GM20000 (cell line): ENCODE measurements at regions not wholly inside any gene's neighbourhood (a gene's known extent, or its start where the extent isn't known, plus 50 kb on each side); places are given as distances from the start of the nearest gene placed in this dataset.

Experiments used
- DNase-seq: peaks from one replicate; pipeline ENCODE4 v3.0.0; 2012; ENCODE audit warnings: low spot score
- TF ChIP-seq, protein P1 (sequence below): IDR thresholded peaks from 2 replicates; pipeline ENCODE4 v1.5.1; 2012; ENCODE audit warnings: mild to moderate bottlenecking, control low read depth; ENCODE audit errors: extremely low read depth, missing control alignments

DNA sequence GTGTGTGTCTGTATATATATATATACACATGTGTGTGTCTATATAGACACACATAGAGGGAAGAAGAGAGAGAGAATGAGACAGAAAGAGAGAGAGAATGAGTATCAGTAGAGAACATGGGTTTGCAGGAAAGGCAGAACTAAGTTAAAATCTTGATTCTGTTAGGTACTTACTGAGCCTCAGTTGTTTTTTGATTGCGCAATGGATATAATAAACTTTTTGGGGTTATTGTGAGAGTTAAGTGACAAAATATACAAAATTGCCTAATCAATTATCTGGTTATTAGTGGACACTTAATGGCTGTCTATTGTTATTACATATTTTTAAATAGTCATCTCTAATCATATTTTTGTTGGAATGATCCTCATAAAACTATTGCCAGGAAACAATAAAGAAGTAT lies 169.0 kb downstream of the ETNK1 start:
- no peak for DNase-seq
- TF ChIP-seq, protein P1, sequence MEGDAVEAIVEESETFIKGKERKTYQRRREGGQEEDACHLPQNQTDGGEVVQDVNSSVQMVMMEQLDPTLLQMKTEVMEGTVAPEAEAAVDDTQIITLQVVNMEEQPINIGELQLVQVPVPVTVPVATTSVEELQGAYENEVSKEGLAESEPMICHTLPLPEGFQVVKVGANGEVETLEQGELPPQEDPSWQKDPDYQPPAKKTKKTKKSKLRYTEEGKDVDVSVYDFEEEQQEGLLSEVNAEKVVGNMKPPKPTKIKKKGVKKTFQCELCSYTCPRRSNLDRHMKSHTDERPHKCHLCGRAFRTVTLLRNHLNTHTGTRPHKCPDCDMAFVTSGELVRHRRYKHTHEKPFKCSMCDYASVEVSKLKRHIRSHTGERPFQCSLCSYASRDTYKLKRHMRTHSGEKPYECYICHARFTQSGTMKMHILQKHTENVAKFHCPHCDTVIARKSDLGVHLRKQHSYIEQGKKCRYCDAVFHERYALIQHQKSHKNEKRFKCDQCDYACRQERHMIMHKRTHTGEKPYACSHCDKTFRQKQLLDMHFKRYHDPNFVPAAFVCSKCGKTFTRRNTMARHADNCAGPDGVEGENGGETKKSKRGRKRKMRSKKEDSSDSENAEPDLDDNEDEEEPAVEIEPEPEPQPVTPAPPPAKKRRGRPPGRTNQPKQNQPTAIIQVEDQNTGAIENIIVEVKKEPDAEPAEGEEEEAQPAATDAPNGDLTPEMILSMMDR, result no peak

DNA sequence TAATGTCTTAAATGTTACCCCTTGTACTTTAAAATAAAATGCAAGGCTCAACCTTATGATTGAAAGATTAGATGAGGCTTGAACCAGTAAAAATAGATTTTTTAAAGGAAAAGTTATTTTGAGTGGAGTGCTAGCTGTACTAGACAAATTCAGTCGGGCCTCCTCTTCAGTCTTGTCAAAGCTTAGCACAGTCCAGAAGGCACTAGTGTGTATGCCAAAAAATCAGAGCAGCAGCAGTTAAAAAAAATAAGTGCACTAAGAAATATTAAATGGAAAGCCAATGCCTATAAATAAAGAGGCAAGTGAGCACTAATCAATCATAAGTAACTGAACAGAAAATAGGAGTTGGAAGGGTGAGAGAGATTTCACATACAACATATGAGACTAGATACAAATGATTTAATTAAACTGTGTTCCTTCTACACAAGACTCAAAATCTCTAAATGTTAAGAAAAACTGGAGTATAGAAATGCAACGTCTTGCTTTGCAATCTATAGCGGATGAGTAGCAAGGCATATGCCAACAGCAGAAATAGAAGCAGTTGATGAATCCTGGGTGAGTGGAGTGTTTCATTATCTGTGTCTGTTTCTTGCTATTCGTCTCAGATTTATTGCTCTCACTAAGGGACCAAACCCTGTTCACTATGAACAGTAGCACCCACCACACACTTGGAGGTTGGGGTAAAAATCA lies 172.1 kb downstream of the ETNK1 start:
- DNase-seq, result no peak
- TF ChIP-seq, protein P1, result no peak

DNA sequence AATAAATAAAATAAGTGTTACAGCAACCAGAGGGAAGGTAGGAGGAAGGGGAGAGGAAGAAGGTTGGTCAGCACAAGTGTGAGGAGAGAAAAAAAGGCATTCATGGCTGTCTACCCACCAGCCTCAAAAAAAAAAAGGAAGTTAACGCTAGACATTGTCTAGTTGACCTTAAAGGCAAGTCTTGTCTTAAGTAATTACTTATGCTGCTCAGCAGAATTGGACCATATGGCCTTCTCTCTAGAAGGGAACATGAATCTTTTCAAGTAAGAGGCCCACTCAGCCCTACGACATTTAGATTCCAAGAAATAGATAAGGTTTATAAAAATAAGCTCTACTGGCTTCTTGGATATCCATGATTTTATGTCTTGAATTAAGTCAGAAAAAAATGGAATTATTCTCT lies 172.7 kb downstream of the ETNK1 start:
- no peak for DNase-seq
- TF ChIP-seq, protein P1, result no peak

DNA sequence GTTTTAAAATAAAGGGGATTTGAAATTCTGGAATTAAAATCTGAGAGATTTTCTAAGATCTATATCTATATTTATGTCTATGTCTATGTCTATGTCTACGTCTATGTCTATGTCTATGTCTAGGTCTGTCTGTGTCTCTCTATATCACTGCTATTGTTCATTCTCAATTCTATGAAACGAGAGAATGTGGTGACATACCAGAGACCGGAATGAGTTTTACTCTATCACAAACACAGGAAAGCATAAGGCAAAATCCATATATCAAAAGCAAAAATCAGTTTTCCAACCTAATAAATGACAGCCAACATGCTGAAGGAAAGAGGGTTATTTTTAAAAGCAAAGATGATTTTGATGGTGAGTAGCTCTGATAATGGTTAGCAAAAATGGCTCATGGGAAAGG lies 173.1 kb downstream of the ETNK1 start:
- TF ChIP-seq, protein P1, result no peak

DNA sequence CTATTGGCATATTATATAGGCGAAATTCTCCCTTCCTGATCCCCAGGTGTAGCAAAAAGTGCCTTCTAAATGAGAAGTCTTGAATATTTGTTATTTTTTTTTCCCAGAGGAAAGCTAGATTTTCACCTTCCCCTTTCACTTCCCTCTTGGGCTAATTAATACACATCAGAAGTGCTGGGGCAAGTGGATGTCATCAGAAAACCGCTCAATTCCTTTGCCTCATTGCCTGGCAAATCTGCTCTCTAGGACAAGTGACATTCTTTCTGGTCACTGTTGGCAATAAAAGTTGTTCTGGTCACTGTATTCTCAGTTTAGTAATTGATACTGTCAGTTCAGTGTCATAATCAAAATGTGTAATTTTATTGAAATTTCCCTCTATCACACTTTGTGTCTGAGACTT lies 174.5 kb downstream of the ETNK1 start:
- TF ChIP-seq, protein P1, result no peak
- no peak for DNase-seq

More for the DNA sequence above, 173.1 kb downstream of the ETNK1 start:
- DNase-seq, result no peak

DNA sequence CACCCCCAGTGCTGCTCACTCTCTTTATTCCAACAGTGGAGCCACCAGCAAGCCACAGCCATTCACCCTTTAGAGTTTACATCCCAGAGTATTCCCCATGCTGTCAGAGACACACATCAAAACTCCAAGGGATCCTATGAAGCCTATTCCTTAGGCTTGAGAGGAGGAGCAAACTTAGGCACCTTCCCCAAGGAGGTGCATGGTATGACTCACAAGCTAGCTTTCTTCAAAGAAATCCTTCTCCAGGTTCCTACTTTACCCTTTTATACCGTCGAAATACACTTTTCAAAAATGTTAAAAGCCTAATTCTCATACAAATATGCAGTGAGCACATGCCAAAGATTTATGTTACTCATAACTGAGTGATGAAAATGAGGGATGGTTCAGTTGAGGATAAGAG lies 175.4 kb downstream of the ETNK1 start:
- no peak for DNase-seq
- TF ChIP-seq, protein P1, result no peak

DNA sequence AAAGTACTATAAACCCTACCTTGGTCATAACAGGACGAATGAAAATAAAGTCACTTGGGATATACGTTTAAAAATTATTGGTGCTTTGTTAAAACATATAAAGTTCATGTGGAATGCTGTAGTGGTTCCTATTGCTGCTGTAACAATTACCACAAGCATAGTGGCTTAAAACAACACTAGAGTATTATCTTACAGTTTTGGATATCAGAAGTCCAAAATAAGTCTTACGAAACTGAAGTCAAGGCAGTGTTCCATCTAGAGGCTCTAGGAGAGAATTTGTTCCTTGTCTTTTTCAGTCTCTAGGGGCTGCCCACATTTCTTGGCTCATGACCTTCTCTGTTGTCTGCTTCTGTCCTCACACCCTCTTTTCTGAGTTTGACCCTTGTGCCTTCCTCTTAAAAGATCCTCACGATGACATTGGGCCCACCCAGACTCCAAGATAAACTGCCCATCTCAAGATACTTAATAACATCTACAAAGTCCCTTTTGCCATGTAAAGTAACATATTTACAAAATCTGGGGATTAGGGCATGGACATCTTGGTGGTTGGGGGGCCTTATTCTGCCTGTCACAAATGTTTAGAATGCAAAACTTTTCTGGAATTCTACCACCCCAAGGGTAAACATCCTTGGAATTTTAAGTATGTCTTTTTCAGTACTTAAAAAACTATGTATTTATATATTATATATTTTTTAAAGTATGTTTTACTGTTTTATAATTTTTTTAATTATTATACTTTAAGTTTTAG lies 178.1 kb downstream of the ETNK1 start:
- TF ChIP-seq, protein P1, result no peak
- no peak for DNase-seq
